K562 (cell line): ENCODE measurements at regions not wholly inside any gene's neighbourhood (a gene's known extent, or its start where the extent isn't known, plus 50 kb on each side); places are given as distances from the start of the nearest gene placed in this dataset.

Experiments
- ARID3A ChIP-seq: IDR thresholded peaks from 2 replicates; pipeline ENCODE4 v1.6.1; 2012; ENCODE audit warnings: low read depth, low read length, improper control_type of control experiment, borderline replicate concordance
- CTBP1 ChIP-seq: fragments of 450-650 bp; IDR thresholded peaks from 2 replicates; pipeline ENCODE4 v1.6.1; 2016; ENCODE audit warnings: borderline replicate concordance
- ESRRA ChIP-seq: fragments of 450-650 bp; IDR thresholded peaks from 2 replicates; pipeline ENCODE4 v1.6.1; 2014; ENCODE audit warnings: low read depth, mild to moderate bottlenecking, moderate library complexity, borderline replicate concordance
- FOXA3 ChIP-seq, 2 experiments: fragments of 450-650 bp in 1 of 2; sonication (generic) in 1 of 2; formaldehyde crosslinking; IDR thresholded peaks in 1 of 2; conservative IDR thresholded peaks in 1 of 2; 2 replicates each; pipeline versions ENCODE4 v1.4.0 to v1.8.0; 2020 to 2022; ENCODE audit warnings: mild to moderate bottlenecking in 2 of 2, missing genetic modification reagents in 1 of 2
- HDGF ChIP-seq: fragments of 450-650 bp; IDR thresholded peaks from 2 replicates; pipeline ENCODE4 v1.6.1; 2016
- ILF3 ChIP-seq: fragments of 450-650 bp; IDR thresholded peaks from 2 replicates; pipeline ENCODE4 v1.6.1; 2018; ENCODE audit warnings: antibody characterized with exemption, mild to moderate bottlenecking, moderate library complexity, borderline replicate concordance
- KDM1A ChIP-seq, 2 experiments: fragments of 450-650 bp; IDR thresholded peaks; 2 replicates each; pipeline ENCODE4 v1.6.1; 2016; ENCODE audit warnings: mild to moderate bottlenecking in 2 of 2
- MCM5 ChIP-seq: fragments of 450-650 bp; IDR thresholded peaks from 2 replicates; pipeline ENCODE4 v1.6.1; 2016; ENCODE audit warnings: low read depth
- MTF1 ChIP-seq: fragments of 250-450 bp; sonication (Bioruptor Pico); IDR thresholded peaks from 2 replicates; pipeline ENCODE4 v1.9.0; 2021; ENCODE audit warnings: moderate library complexity, mild to moderate bottlenecking, inconsistent platforms, borderline replicate concordance
- NR0B1 ChIP-seq: fragments of 450-650 bp; IDR thresholded peaks from one replicate; pipeline ENCODE4 v1.6.1; 2018; ENCODE audit warnings: mild to moderate bottlenecking, moderate library complexity; ENCODE audit not compliant: partially characterized antibody
- PTRF ChIP-seq: fragments of 450-650 bp; IDR thresholded peaks from 2 replicates; pipeline ENCODE4 v1.6.1; 2016; ENCODE audit warnings: mild to moderate bottlenecking, missing genetic modification characterization, missing compliant biosample characterization
- SIRT6 ChIP-seq: IDR thresholded peaks from one replicate; pipeline ENCODE4 v1.6.1; 2012; ENCODE audit warnings: low read depth, mild to moderate bottlenecking, control low read depth, inconsistent platforms, low read length, moderate library complexity
- SNIP1 ChIP-seq: fragments of 450-650 bp; IDR thresholded peaks from 2 replicates; pipeline ENCODE4 v1.7.1; 2017; ENCODE audit warnings: low read depth, mild to moderate bottlenecking
- STAT5B ChIP-seq: fragments of 250-450 bp; sonication (Bioruptor Pico); IDR thresholded peaks from 2 replicates; pipeline ENCODE4 v1.8.0; 2021; ENCODE audit warnings: mild to moderate bottlenecking, inconsistent platforms
- TAF15 ChIP-seq: fragments of 200-400 bp; formaldehyde crosslinking; IDR thresholded peaks from 2 replicates; pipeline ENCODE4 v1.6.1; 2017; ENCODE audit warnings: mild to moderate bottlenecking, low read depth, low read length, moderate library complexity
- ZMIZ1 ChIP-seq, 2 experiments: fragments of 150-350 bp in 1 of 2; IDR thresholded peaks; 2 replicates each; pipeline ENCODE4 v1.6.1; 2012 to 2016; ENCODE audit warnings: low read depth in 2 of 2, low read length in 2 of 2, mild to moderate bottlenecking in 1 of 2, moderate library complexity in 1 of 2
- ZNF23 ChIP-seq: fragments of 250-450 bp; sonication (Bioruptor Pico); IDR thresholded peaks from 2 replicates; pipeline ENCODE4 v1.4.0; 2020; ENCODE audit warnings: mild to moderate bottlenecking
- ZNF3 ChIP-seq: fragments of 250-450 bp; sonication (Bioruptor Pico); IDR thresholded peaks from 2 replicates; pipeline ENCODE4 v1.5.0; 2021; ENCODE audit warnings: mild to moderate bottlenecking, moderate library complexity
- ZNF589 ChIP-seq: fragments of 200-800 bp; sonication (Bioruptor generic); IDR thresholded peaks from 2 replicates; pipeline ENCODE4 v1.6.1; 2016; ENCODE audit warnings: low read depth, missing genetic modification characterization, missing compliant biosample characterization
- ZNF639 ChIP-seq, 2 experiments: fragments of 200-800 bp in 1 of 2; sonication (Bioruptor generic) in 1 of 2; sonication (generic) in 1 of 2; formaldehyde crosslinking in 1 of 2; IDR thresholded peaks in 1 of 2; conservative IDR thresholded peaks in 1 of 2; 2 replicates each; pipeline versions ENCODE4 v1.5.0 to v1.6.1; 2016 to 2020; ENCODE audit warnings: missing compliant biosample characterization in 1 of 2, missing genetic modification characterization in 1 of 2, missing genetic modification reagents in 1 of 2

GRCh38 chr20:36084897-36085613 lies 69.5 kb upstream of the EPB41L1 start (continued):
- TF ChIP-seq ZNF589 (CRISPR knock-in tag): 0 out of 2 replicates have a peak, but pooled peaks have one; percentile 28
- no peak for TF ChIP-seq NR0B1
- TF ChIP-seq SIRT6: no peak
- TF ChIP-seq ZNF639 (CRISPR knock-in tag; conservative IDR thresholded peaks at IDR 0.05 in 1 of 2, IDR thresholded peaks at IDR 0.05 in 1 of 2): peak in 1 of 2 experiments; percentile 70; a peak in 1 of 4 replicates
- no peak for TF ChIP-seq ESRRA
- TF ChIP-seq SNIP1: no peak
- TF ChIP-seq CTBP1: no peak
- no peak for TF ChIP-seq TAF15
- TF ChIP-seq STAT5B (CRISPR knock-in tag): no peak
- TF ChIP-seq MTF1 (CRISPR knock-in tag): no peak
- no peak for TF ChIP-seq ZNF23 (CRISPR knock-in tag)
- no peak for TF ChIP-seq ILF3
- 0 out of 4 replicates have a peak, but pooled peaks of 1 of the 2 experiments have one; percentile 19 for TF ChIP-seq FOXA3 (CRISPR knock-in tag; conservative IDR thresholded peaks at IDR 0.05 in 1 of 2, IDR thresholded peaks at IDR 0.05 in 1 of 2)
- 0 out of 2 replicates have a peak, but pooled peaks have one; percentile 6 for TF ChIP-seq HDGF
- TF ChIP-seq MCM5: no peak
- TF ChIP-seq ZMIZ1 (IDR thresholded peaks at IDR 0.05; ENCODE audit: low read depth in 2 of 2, low read length in 2 of 2): no peak
- no peak for TF ChIP-seq ZNF3 (CRISPR knock-in tag)
- no peak for TF ChIP-seq PTRF (tag)
- no peak for TF ChIP-seq ARID3A
- no peak for TF ChIP-seq KDM1A (IDR thresholded peaks at IDR 0.05)
